NCI-H524 treated with DMSO at 0.1 percent for 48 hours (cell line): ENCODE measurements at regions not wholly inside any gene's neighbourhood (a gene's known extent, or its start where the extent isn't known, plus 50 kb on each side); places are given as distances from the start of the nearest gene placed in this dataset.

ENCODE experiments used
- DNase-seq: peaks from one replicate; lab custom pipeline; 2025; lab: John Stamatoyannopoulos, UW

DNA sequence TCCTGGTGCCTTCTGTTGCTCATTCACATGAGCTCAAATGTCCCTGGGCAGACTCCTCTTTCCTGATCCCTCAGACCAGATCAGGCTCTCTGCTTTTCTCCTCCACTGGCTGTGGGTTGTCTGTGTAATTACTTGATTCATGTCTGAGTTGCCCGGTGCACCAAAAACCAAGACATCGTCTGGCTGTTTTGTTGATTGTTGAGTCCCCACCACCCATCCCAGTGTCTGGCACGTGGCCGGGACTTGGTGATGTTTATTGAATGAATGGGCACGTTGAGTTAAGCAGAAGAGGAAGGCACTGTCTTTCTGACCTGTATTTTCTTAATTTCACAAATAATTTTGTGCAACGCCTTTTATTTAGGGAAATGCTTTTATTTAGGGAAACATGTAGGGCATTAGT lies 499.1 kb upstream of the HS6ST1 start:
- no peak for DNase-seq

DNA sequence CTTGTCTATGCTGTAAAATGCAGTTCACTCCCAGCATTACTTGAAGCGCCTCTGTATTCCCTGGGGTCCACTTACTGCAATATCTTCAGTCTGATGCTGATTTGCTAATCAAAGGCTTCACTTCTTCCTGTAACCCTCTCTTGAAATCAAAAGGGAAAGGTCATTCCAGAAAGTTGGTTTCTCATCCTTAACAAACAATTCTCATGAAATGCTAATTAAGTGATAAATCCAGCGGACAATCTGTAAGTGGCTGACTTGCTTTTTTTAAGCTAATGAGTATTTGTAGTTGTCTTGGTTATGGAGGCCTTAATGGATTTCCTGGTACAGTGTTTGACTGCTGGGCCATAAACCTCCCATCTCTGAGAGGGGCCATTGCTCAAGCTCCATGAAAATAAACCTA lies 499.6 kb upstream of the HS6ST1 start:
- DNase-seq: no peak

DNA sequence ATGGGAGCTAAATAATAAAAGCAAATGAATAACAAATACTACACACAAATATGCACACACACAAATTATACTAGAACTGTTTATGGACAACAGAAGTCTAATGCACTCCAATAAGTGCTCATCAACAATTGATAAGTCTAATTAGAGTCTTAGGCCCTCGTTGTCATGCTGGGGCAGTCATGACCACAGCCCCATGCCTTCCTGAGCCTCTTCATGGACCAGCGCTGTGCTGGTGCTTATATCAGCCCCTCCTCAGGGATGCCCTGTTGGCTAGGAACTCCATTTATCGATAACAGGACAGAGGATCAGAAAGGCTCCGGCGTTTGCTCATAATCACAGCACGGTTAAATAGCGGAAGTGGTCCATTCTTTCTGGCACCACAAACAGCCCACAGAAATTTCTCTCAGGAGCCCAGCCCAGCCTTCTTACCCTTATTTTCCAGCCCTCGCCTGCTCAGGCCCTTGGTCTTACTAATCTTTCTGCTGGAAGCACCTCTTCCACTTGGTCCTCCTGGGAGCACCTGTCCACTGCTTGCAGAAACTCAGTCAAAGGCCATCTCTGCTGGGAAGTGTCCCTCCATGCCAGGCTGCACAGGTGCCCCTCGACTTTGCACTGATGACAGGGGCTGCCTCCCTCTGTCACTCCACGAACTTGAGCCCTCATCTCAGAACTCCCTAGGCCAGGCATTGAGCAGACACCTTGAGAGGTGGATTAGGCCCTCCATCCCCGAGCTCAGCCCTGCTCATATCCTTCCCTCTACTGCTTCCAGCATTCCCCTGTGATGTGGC lies 500.2 kb upstream of the HS6ST1 start:
- DNase-seq: no peak

DNA sequence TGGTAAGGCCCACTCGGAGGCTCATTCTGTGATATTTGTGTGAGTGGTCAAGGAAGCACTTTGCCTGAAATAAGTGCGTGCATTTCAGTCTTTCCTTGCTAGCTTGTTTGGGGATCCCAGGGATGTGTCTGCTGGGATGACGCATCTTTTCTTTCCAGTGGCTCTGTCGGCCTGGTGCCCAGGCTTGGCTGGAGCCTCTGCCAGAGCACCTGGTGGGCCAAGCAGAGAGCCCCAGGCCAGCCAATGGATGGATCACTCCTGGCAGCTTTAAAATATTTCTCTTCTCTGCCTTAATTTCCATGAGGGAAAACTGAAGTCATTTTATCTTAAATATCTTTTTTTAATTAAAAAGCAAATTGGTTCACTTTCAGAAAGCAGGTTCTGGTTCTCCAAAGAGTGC lies 501.8 kb upstream of the HS6ST1 start:
- DNase-seq: no peak

DNA sequence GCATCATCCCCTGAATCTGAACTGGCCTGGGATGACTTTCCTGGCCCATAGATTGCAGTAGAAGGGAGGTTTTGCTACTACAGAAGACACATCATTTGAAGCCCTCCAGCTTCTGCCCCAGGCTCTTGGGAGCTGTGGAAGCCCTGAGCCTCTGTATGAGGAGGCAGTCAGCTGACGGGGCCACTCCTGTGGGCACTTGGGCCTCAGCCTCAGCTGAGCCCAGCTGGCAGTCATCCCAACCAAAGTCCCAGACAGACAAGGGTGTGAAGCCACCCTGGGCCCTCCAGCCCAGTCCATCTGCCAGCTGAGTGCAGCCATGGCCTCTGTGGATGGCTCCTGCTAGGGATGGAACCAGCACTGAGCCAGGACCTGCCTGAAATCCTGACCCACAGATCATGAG lies 502.3 kb upstream of the HS6ST1 start:
- no peak for DNase-seq

DNA sequence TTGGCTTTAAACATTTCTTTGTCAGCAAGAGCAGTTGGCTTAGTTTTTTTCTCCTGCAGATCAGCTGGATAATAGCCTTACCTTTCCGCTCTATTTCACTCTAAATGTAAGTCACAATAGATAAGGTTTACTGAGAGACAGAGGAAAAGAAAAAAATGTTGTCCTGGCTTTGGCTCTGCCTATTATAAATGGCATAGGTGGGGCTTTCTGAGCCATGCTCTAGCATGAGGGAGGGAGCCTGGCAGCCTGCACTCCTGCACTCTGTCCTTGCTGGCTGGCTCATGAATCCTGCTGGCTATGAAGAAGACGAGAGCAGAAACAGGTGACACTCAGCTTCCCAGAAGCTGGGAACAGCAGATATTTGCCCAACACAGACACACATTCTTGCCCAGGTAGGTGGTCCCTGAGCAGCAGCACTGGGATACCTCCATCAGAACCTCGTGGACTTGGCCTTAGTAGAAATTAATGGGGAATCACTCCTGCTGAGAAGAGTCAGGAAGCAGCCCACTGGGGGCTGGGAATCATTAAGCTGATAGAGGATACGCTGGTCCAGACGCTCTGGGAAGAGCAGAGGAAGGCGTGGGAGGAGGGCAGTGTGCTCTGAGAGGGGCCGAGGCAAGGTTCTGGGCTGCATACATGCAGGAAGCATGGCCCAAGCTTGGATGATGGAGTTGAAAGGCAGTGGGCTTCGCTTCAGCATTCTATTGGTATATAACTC lies 514.4 kb upstream of the HS6ST1 start:
- no peak for DNase-seq

DNA sequence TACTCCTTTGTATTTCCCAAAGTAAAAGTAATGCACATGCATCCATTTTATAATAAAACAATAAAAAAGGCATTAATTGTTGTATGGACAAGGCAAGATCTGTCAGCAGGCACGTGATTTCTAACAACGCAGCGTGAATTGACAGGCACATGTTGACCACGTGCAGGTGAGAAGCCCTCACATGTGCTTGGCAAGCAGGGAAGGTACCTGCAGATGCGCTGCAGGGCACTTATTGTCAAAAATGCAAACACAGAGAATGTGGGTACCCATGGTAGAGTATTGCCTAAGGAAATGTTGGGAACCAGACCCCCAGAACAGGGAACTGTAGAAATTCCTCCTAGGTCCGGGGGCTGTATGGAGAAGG lies 515.0 kb upstream of the HS6ST1 start:
- no peak for DNase-seq

DNA sequence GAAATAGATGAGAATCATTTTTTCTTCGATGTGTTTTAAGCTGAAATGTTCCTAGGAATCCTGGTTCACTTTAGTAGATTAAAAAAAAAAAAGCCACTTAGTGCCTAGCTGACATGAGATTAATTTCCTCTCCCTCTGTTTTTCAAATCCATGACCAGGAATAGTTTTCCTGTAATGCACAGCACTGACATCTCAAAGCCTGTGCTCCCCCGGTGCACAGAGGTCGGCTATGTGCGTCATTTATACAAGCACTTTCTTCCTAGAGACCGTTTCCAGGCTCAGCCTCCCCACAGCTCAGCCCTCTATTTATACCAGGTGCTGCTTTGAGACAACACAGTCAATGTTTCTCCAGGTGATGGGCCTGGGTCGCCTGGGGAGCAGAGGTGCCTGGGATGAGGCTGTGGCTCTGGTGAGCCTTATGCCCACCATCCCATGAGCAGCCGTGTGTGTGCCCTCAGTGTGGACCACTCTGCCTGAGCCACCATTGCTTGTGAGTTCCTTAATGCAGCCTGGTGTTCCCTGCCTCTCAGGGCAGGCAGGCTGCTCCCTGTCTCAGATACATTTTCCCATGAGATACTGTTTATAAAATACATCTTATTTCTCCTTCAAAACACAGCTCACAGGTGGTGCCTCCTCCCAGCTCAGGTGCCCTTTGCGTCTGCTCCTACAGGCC lies 515.7 kb upstream of the HS6ST1 start:
- no peak for DNase-seq

DNA sequence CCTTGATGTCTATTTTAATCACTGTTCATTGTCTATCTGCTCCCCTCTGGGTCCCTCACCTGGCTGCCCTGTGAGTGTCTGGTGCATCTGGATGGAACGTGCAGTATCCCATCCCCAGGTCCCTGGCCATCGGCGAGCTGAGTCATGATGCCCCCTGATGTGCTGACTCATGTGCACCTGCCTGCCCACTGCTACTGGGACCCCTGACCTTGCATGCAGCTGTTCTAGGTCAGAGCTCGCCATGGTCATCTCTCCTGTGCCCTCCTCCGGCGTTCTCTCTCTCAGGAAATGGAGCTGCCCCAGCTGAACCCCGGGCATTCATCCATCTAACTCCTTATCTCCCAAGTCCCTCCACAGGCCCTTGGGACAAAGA lies 516.2 kb upstream of the HS6ST1 start:
- no peak for DNase-seq

DNA sequence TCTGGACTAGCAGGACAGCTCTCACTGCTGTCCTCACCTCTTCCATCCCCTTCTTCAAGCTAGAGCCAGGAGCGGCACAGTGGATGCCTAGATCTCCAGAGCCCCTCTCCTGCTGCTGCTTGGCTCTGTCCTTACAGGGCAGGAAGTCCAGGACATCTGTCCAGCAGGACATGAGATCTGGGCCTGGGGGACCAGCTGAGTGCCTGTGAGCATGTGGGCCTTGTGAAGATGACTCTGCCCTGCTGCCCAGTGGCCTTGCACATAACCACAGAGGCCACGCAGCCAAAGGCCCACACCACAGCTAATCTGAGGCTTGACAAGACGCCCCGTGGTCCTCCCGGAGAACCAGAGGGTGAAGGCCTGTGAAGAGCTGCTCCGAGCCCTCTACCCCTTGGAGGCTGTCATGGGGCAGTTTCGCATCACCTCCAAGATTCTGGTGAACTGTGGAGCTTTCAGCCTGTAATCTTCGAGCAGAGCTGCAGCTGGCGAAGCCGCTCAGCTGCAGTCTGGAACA lies 516.7 kb upstream of the HS6ST1 start:
- DNase-seq: no peak

DNA sequence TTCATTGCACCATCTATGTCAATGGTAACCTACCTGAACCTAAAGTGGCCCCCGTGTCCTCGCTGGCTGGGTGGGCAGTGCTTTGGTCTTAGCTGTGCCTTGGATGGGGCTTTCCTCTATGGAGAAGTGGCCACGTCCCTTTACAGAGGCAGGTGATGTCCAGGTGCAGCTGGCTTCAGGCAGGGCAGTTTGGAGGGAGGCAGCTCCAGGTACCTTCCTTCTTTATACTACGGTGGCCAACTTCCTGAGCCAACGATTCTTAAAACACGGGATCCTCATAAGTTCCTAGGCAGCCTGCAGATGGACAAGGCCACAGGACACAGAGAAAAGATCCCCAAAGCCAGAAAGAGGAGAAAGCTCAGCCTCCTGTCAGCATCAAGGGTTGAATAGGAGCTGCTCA lies 517.3 kb upstream of the HS6ST1 start:
- DNase-seq: no peak

DNA sequence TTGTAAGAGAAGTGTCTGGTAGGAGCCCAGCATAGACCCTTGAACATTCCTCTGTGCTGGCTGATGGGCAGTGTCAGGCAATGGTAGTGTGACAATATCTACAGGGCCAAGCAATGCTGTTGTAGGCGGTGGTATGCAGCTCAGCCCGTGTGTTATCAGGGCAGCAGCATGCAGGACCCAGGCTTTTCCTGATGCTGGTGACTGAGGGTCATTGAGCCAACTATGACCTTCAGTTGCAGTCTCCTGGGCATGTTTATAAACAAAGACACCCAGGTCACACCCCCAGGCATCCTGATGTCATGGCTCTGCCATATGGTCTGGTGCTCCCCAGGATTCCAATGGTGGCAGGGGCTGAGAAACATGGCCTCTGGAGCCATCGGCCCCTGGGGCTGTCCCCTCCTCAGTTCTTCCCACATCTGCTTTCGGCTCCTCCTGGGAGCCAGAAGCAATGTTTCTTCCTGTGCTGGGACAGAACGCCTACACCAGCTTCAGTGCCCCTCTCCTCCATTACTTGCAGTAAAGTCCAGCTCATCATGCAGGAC lies 518.0 kb upstream of the HS6ST1 start:
- no peak for DNase-seq

DNA sequence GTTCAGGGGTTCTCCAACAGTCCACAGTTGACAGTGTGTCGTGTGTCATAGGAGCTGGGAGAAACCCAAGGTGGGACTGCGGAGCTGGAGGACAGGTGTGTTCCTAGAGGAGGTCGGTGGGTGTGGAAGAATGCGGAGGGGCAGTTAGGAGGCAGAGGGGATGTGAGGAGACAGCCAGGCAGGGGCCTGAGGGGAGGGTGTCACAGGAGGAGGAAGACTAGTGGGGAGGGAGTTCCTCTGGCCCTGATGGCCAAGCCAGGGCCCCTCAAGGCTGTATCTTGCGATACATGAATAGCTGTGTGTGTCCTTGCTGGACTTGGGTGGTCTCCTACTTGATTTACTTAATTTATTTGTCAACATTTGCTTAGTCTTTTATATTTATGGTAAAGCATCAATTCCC lies 519.6 kb upstream of the HS6ST1 start:
- DNase-seq: no peak

DNA sequence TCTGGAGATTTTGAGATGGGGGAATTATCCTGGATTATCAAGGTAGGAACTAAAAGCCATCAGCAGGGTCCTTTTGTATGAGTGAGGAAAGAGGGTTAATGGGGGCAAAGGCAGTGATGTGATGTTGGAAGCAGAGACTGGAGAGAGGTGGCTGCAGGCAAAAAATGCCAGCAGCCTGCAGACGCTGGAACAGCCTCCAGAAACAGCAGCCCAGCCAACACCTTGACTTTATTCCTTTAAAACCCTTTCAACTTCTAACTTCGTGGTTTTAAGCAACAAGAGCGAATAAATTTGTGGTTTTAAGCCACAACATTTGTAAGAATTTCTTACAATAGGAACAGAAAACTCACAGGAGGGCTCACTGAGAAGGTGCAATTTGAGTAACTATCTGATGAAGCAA lies 523.1 kb upstream of the HS6ST1 start:
- DNase-seq: no peak

DNA sequence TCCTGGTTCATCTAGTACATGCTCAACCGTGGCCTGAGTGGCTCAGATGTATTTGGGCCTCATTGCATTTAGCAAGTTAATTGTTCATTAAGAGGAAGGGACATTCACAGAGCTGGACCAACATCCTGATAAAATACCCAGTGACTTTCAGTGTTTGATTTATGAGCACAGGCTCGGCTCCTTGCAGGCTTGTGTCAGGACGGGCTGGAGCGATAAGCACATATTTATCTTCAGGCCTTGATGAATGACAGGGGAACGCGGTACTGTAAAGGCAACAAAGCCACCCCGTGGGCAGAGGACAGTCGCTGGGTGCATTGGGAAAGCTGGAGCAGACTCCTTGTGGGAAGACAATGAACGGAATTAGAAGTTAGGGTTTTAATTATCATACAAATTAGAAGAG lies 548.6 kb upstream of the HS6ST1 start:
- no peak for DNase-seq

DNA sequence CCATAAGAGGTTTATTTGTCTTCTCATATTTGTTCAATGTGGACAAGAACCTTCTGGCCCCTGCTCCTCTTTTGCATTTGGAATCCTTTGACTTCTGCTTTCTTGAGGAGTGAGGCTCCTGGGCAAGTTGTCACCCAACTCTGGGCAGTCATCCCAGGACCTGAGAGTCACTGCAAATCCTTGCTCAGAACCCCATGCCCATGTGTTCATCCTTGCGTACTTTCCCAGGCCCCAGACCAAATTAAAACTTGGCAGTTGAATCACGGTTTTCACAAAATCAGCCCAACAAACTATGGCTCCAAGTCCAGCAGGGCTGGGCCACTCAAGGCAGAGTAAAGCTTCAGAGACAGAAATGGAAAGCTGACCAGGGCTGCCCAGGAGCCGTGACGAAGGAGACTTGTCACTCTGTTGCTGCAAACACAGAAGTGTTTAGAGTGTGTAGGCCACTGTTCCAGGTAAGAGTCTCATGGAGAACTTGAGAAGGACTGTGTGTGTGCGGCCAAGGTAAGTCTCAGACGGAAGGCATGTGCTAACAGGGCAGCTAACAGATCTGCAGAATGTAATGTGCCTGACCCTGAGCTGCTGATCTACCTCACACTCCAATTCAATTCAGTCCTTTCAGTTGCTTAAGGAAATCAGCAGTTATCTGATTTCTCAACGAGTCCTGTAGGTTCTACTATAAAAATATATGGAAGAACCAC lies 549.4 kb upstream of the HS6ST1 start:
- no peak for DNase-seq

DNA sequence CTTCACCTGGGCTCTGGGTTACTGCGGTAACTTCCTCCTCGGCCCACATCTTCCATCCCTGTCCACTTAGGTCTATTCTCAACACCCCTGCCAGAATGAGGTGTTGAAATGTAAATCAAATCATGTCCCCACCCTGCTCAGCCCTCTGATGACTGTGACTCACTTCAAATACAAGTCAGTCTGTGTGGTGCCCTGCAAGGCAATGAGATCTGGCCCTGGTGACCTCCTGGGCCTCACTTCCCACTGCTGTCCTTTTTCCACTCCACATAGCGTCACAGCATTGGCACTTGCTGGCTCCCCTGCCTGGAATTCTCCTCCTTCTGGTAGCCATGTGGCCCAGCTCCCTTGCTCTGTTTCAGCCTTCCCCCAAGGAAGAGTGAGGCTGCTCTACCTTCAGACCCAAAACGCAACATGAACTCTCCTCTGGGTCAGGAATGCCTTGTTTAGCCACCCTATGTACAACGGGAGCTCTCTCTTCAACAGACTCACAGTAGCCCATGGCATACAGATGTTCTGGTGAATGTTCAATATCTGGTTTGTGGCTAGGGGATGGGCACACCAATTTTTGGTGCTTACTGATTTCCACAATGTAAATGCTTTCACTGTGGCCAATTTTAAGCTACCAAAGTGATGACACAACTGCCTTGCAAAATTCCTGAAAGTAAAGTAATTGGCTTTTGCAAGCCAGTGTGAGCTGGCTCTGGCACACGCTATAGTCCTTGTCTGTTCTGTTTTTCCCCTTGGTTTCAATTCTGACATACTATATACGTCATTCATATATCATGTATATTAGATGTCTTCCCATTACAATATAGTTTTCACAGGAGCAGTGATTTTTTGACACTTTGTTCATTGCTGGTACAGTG lies 550.3 kb upstream of the HS6ST1 start:
- no peak for DNase-seq

DNA sequence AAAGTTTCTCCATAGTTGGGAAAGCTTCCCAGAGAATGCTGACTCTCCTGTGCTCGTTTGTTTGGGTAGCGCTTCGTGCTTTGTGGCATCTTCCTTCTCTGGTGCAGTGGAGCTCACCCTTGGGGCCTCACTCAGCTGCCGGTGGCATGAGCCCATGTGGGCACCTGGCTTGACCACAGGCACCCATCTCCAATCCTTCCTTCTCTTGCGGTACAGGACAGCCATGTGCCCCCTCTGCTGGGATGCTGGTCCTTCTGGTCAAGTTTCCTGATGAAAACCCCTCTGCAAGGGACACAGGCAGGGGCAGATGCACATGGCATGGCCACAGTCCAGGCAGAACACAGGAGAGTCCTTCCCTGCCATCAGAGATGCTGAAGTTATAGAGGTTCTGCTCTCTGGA lies 555.9 kb upstream of the HS6ST1 start:
- DNase-seq: no peak

DNA sequence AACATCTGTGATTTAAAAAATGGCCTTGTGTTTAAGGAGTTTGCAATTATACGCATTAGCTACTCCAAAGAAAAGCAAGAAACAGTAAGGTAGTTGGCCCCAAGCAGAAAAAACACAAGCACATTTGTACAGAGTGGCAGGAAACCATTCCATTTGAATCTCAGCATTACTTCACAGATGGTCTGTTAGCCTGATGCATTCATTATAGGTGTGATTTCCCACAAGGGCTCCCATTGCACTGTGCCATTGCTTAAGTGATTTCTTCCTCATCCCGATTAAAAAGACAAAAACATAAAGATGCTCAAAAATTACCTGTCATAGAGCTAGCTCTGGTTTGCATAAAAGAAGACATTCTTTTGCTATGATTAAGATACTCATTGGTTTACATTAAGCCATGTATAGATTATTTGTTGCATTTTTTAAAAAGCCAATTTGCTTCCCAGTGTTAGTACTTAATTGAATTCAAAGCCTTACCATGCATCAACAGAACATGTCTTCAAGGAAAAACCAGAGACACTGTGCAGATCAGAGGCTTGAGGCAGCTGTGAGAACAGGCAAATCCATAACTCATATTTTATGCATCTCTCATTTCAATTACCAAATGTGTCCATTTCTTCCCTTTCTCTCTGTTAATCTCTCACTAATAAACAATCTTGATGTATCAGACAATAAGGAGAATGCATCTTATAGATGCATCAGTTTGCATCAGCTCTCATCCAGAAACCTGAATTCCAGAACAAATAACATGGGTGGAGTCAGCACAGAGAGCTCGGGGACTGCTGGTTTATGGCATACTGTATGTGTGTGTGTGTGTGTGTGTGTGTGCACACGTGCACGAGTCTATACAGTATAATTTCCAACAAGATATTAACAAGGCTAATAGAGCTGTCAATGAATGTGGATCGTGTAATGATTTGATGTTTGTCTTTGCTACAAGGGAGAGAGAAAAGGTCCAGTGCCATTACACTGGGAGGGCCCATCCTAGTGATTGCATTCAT lies 558.6 kb upstream of the HS6ST1 start:
- DNase-seq: no peak

DNA sequence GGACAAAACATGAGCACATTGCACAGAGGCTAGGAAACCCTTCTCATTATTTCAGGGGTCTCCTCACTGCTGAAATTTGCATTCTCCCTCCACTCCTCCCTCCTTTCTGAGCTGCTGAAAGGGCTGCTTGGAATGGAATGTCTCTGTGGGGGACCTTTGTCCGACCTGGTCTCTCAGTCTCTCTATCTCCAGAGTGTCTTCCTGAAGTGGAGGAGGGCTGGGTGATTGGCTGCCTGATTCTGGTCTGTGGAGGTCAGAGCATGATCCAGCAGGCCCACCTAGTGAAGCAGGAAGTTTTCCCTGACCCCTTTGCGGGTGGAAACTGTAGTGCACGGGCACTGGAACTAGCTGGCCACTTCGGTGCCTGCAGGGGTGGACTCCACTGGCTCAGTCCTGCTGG lies 560.5 kb upstream of the HS6ST1 start:
- DNase-seq: no peak
